ENCODE measurements at regions not wholly inside any gene's neighbourhood (a gene's known extent, or its start where the extent isn't known, plus 50 kb on each side); places are given as distances from the start of the nearest gene placed in this dataset.
"Not testable (repeated sequence)": the region's sequence is repeated elsewhere in the genome, so short reads cannot be mapped to it uniquely, and the experiment has no call there.

DNA sequence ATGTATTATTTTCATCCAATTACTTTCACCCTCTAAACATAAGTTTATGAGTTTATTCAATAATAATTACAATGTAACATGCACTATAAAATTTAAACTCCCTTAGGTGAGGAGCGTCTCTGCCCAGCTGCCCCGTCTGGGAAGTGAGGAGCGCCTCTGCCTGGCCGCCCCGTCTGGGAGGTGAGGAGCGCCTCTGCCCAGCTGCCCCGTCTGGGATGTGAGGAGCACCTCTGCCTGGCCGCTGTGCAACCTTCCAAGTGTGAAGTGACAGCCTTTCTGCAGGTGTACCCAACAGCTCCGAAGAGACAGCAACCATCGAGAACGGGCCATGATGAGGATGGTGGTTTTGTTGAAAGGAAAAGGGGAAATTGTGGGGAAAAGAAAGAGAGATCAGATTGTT lies 618.9 kb upstream of the GHITM start:
- not testable (repeated sequence) for DNase-seq (ENCODE audit: low read depth)

DNA sequence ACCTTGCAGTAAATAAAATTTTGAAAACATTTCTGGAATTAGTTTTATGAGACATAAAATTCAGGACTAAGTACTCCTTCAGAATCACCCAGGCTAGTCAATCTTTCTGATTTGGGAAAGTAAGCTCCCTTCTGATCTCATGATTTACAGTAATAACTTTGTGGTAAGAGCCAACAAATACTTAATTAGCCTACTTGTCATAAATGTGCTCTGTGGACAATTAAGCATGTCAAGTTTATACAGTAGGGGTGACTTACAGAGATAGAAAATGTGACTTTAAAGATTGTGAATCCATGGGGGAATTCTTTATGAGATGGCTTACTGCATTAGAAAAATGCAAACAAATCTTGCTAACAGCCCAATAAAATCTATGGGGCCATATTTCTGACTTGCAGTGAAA lies 616.9 kb upstream of the GHITM start:
- DNase-seq (ENCODE audit: low read depth) = no peak

DNA sequence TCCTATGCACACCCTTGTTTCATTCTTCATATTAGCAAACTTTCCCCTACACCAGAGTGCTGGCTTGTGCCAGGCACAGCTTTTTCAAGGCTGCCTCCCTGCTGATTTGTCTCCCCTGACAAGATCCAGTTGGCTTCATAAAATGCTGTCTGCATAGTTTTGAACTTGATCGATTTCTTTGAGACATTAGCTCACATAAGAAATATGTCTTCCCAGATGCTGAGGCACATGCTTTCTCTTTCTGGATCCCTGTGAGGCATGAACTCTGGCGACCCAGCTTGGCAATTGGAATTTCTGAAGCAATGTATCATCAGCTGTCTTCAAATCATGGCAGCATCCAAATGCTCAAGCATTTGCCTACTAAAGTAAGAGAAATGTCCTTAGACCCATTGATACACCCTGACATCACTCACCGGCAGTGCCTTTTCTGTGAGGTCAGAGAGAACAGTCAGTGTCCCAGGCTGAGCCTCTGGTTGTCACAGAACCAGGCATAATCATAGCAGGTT lies 616.4 kb upstream of the GHITM start:
- DNase-seq (ENCODE audit: low read depth) = peak; percentile 90

GRCh38 chr10:83527934-83528333 lies 611.4 kb upstream of the GHITM start:
- no peak for DNase-seq (ENCODE audit: low read depth)

DNA sequence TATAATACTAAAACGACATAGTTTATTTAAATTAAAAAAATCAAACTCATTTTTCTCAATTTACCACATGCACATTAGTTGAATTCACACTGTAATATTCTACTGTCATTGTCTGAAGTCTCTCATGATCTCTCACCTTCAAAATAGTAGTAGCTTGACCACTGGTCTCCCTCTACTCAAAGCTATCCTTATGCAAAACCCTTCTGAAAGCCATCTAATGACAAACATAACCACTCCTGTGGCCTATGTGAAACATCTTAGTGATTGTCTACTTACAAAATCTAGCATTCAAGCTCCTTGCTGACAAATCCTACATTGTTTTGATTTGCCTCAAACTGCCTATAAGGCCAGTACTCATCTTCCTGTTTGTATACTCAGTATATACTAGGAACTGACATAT lies 606.0 kb upstream of the GHITM start:
- no peak for DNase-seq (ENCODE audit: low read depth)

- peak; percentile 68 for DNase-seq (ENCODE audit: low read depth)
These were observed 602.9 kb upstream of the GHITM start for GRCh38 chr10:83536426-83536825.

DNA sequence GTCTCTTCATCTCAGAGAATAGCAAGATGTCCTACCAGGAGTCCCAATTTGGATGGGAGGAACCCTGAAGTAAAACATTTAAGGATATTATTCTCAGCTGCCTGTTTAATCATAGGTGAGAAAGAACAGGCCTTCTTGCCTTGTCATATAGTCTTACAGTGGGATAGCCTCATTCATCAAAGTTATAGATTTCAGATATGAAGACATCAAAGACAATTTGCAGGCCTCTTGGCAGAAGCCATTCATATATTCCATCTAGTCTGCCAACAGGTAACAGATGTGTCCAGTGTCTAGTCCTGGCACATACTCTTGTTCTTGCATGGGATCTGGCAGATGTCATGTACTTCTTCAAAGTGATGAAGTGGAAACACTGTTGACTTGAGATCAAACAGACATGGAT lies 601.3 kb upstream of the GHITM start:
- DNase-seq (ENCODE audit: low read depth) = no peak

DNA sequence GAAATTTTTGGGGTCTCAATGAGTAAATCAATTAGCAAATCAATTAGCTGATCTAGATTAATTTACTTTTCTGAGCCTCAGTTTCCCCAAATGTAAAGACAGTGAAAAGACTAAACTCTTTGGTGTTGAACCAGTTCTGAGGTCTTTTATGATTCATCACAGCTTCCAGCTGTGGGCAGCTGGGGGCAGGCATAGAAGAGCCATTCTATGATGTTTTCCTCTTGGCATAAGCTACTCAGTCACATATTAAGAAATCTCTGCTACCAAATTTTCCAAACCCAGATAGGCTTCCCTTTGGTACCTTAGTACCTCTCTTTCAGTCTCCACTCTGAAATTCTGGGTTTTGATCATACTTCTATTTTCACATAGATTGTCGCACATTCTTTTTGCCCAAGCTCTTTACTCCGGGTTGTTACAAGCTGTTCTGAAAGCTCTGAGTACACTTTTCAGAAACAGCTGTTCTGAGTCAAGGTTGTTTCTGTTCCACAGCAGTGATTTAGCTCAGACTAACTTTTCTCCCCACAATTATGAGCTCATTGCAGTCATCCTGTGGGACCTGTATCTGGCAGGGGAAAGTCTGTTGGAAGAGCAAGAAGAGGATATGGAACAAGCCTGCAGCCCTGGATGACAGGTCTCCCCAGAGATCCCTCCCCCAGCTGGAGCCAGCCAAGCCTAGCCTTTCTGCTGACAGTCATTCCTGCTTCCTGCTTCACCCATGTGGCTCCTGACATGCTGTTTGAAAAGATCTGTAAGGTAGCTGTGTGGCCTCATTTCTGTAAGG lies 599.6 kb upstream of the GHITM start:
- peak; percentile 64 for DNase-seq (ENCODE audit: low read depth)

DNA sequence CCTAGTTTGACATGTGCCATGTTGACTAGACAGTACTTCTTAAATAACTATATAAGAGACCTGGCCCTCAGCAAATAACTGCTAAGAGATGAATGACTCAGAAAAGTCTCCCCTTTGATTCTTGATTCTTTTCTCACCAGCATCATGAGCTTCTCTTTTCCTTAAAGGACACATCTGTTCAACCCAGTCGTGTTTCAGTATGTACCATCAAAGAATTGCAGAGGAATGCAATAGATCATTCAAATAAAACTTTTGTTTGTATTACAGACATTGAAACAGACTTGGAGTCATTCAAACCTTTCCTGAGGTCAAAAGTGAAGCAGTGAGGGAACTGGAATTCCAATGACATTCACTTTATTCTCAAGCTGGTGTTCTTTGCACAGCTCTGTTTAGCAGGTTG lies 598.3 kb upstream of the GHITM start:
- DNase-seq (ENCODE audit: low read depth) = no peak

DNA sequence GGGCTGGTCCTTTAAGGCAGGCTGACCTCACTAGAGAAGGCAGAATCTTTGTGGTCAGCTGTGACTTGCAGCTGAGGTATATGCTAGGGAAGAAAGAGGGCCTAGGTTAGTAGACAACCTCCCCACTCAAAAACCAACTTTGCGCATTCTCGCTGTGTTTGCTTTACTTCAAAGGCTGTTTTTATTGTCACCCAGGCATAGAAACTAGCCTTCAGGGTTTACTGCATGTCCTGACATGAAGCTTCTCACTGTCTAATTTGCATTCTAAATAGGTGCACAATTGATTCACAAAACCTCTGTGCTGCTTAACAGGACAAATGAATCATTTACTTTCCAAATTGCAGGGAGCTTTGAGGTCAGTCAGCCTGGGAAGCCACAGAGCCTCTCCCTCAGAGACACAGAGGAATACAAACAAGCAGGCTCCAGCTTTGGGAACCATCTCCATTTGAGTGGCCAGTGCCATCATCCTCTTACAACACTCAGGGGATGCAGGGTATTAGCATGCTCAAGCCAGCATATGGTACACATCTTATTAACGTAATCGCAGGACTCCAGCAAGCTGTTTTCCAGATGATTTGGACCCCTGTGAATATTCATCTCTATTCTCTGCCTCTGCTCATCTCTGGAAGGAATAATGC lies 596.4 kb upstream of the GHITM start:
- peak; percentile 23 for DNase-seq (ENCODE audit: low read depth)

- no peak for DNase-seq (ENCODE audit: low read depth)
These were observed 595.4 kb upstream of the GHITM start for GRCh38 chr10:83543691-83544462.

DNA sequence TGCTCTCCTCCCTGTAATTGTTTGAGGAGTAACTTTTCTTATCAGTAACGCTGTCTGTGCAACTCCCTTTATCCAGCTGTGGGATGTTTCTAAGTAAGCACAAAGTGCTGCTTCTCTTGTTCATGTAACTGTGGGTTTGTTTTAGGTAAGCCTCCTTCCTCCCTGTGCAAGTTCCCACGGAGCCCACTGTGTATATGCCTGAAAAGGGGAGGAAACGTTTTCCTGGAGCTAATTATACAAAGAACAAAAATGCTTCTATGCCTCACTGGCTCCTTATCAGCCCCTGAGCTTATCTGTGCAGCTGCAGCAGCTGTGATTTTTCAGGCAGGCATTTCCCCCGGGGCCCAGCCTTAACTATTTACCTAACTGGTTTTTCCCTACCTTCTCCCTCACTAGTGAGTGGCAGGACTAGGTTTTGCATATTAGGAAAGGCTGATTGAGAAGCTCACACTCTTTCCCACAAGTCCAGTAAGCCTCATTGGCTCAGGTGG lies 593.4 kb upstream of the GHITM start:
- DNase-seq (ENCODE audit: low read depth) = no peak

GRCh38 chr10:83551190-83551589 lies 588.1 kb upstream of the GHITM start:
- DNase-seq (ENCODE audit: low read depth) = not testable (repeated sequence)

DNA sequence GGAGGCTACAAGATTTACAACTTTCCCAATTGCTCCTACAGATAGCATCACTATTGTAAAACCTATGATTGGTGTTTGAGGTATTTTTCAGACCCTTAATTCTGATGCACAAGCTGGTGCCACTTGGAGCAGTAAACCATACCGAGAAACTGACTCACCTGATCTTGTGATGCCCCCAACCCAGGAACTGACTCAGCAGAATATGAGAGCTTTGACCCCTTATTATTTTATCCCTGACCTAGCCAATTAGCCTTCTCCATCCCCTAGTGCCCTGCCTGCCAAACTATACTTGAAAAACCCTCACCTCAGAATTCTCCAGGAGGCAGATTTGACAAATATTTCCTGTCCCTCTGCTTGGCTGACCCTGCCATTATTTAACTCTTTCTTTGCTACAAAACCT lies 585.9 kb upstream of the GHITM start:
- DNase-seq (ENCODE audit: low read depth) = no peak

DNA sequence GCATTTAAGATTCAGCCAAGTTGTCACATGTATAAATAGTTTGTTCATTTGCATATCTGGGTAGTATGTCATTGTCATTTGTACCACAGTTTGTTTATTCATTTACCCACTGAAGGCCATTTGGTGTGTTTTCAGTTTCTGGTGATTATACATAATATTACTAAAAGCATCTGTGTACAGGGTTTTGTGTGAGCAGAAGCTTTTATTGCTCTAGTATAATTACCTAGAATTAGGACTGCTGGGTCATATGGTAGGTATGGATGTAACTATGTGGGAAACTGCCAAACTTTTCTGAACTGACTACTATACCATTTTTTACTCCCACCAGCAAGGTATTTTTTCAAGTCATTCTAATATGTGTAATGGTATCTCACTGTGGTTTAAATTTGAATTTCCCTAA lies 584.0 kb upstream of the GHITM start:
- DNase-seq (ENCODE audit: low read depth) = no peak

GRCh38 chr10:83562381-83562780 lies 576.9 kb upstream of the GHITM start:
- DNase-seq (ENCODE audit: low read depth) = no peak

DNA sequence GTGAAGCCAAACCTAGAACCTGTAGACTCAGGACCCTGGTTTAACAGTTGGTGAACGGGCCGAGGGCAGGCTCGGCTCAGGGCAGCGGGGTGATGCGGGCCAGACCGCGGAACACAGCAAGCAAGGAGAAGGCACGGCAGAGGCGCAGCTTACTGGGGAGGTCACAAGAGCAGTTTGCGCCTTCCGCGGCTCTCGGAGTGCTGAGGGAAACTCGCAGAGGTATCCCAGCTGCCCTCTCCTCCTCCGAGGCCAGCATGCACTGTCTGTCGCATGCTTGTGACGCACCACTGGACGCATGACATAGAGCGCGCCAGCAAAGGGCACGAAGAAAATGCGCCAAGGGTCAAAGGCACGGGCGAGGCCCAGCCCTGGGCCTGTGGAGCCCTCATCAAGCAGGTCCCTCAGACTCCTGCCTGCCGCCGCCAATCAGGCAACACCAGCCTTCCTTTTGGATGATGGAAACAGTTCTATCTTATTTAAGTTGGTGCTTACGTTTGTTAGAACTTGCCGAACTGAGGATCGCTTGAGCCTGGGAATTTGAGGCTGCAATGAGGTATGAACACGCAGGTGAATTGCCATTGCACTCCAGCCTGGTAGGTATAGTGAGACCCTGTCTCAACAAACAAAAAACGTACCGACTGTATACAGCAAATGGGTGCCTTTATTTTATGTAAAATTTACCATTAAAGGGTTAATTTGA lies 574.3 kb upstream of the GHITM start:
- no peak for DNase-seq (ENCODE audit: low read depth)

- DNase-seq (ENCODE audit: low read depth) = no peak
These were observed 567.3 kb upstream of the GHITM start for GRCh38 chr10:83572036-83572435.

GRCh38 chr10:83574770-83575169 lies 564.5 kb upstream of the GHITM start:
- no peak for DNase-seq (ENCODE audit: low read depth)

GRCh38 chr10:83577421-83577820 lies 561.9 kb upstream of the GHITM start:
- DNase-seq (ENCODE audit: low read depth) = no peak

DNA sequence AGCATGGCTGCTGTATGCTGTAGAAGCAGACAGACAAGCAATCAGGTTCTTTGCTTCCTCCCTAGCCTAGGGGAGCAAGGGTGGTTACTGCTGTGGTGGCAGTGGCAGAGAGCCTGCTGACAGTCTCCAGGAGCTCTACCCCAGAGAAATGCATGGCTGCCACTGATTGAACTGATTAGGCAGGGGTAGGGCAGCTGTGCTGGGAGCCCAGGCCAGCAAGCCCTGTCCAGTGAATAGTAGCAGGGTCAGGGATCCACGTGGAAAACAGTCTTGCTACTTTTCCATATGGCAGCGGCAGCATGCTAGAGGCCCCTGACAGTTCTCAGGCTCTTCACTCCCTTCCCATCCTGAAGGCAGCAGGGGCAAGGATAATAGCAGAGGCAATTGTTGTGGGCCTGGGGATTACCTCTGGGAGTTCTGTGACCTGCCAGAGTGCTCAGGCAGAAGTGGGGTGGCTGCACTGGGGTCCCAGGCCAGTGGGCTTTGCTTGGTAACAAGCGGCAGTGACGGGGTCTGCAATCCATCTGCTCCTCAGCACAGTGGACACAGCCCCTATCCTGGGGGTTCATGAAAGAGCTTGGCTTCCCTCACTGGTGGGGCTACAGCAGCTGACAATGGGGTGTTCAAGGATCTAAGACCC lies 558.8 kb upstream of the GHITM start:
- no peak for DNase-seq (ENCODE audit: low read depth)
